ENCODE measurements at regions not wholly inside any gene's neighbourhood (a gene's known extent, or its start where the extent isn't known, plus 50 kb on each side); places are given as distances from the start of the nearest gene placed in this dataset.

DNA sequence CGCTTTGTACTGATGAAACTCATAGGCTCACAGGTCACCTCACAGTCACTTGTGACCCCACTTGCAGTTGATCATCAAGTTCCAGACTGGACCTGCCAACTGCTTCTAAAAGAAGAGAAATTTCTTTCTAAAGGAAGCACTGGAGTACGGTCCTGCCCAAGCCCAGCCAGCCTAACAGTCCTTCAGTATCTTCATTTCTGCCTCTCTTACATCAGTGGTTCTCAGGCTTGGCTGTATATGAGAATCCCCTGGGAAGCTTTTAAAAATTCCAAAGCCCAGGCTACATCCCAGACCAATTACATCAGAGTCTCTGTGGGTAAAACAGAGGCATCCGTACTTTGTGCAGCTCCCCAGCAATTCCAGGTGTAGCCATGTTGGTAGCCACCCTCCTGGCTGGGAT is 282.1 kb downstream of the NFIB start:
- no peak for DNase-seq
- H3K27ac ChIP-seq = no peak overlapping the region
- H3K27me3 ChIP-seq = no peaks in the 10 kb centered on the region
- intact Hi-C loops (cut with DNase I) = no loop called here
- no peaks in the 10 kb centered on the region for H3K9me3 ChIP-seq
- H3K4me3 ChIP-seq (replicated peaks in 1 of 3) = no peak overlapping the region
- no peaks in the 10 kb centered on the region for H3K36me3 ChIP-seq
- peaks cover 29 to 36% of the 10 kb centered on the region in 2 donors for H3K4me1 ChIP-seq
- WGBS, 2 donors = 82 to 86% methylated on average over 3 of the region's 3 CpGs
- TF ChIP-seq POLR2A (IDR thresholded peaks at IDR 0.05) = no peak
- TF ChIP-seq, protein P1, sequence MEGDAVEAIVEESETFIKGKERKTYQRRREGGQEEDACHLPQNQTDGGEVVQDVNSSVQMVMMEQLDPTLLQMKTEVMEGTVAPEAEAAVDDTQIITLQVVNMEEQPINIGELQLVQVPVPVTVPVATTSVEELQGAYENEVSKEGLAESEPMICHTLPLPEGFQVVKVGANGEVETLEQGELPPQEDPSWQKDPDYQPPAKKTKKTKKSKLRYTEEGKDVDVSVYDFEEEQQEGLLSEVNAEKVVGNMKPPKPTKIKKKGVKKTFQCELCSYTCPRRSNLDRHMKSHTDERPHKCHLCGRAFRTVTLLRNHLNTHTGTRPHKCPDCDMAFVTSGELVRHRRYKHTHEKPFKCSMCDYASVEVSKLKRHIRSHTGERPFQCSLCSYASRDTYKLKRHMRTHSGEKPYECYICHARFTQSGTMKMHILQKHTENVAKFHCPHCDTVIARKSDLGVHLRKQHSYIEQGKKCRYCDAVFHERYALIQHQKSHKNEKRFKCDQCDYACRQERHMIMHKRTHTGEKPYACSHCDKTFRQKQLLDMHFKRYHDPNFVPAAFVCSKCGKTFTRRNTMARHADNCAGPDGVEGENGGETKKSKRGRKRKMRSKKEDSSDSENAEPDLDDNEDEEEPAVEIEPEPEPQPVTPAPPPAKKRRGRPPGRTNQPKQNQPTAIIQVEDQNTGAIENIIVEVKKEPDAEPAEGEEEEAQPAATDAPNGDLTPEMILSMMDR (IDR thresholded peaks at IDR 0.05) = no peak

- intact Hi-C loops (cut with DNase I) = no loop called here
- H3K4me1 ChIP-seq = peaks cover 34 to 43% of the 10 kb centered on the region in 2 donors
- TF ChIP-seq, protein P1 (IDR thresholded peaks at IDR 0.05) = no peak
- TF ChIP-seq POLR2A (IDR thresholded peaks at IDR 0.05) = no peak
- no peaks in the 10 kb centered on the region for H3K36me3 ChIP-seq
- H3K9me3 ChIP-seq = no peaks in the 10 kb centered on the region
- WGBS, 2 donors = 14 to 21% methylated on average over 7 of the region's 7 CpGs
- H3K27ac ChIP-seq = peak overlapping the region in 2 of 3 donors; percentile 29 to 49
- no peak overlapping the region for H3K4me3 ChIP-seq (replicated peaks in 1 of 3)
- no peaks in the 10 kb centered on the region for H3K27me3 ChIP-seq
- peak; percentile 41 to 51 for DNase-seq
These were observed 282.9 kb downstream of the NFIB start for GRCh38 chr9:14031060-14031414.

- Histone ChIP-seq H3K4me3 (replicated peaks in 1 of 3) (no peak overlapping the region), H3K27ac (peak overlapping the region in 2 of 3 donors; percentile 29 to 49), H3K27me3 (no peaks in the 10 kb centered on the region), H3K4me1 (peaks cover 34 to 43% of the 10 kb centered on the region in 2 donors), H3K36me3 (no peaks in the 10 kb centered on the region), H3K9me3 (no peaks in the 10 kb centered on the region)
- 35 to 46% methylated on average over 7 of the region's 7 CpGs for WGBS, 2 donors
- TF ChIP-seq POLR2A (IDR thresholded peaks at IDR 0.05) = no peak
- TF ChIP-seq, protein P1 (IDR thresholded peaks at IDR 0.05) = no peak
- intact Hi-C loops (cut with DNase I) = no loop called here
- no peak for DNase-seq
These were observed 283.4 kb downstream of the NFIB start for GRCh38 chr9:14030375-14031059.

GRCh38 chr9:14029806-14030374 is 284.1 kb downstream of the NFIB start:
- intact Hi-C loops (cut with DNase I) = loop anchor here (10.0 kb wide), 1 partner anchor 285 kb away; the partner anchor contains the start of gene NFIB
- peaks cover 34 to 43% of the 10 kb centered on the region in 2 donors for H3K4me1 ChIP-seq
- DNase-seq = no peak
- 43 to 55% methylated on average over 11 of the region's 11 CpGs for WGBS, 2 donors
- H3K4me3 ChIP-seq (replicated peaks in 1 of 3) = no peak overlapping the region
- peak overlapping the region in 1 of 3 donors; percentile 29 for H3K27ac ChIP-seq
- H3K36me3 ChIP-seq = no peaks in the 10 kb centered on the region
- TF ChIP-seq POLR2A (IDR thresholded peaks at IDR 0.05) = no peak
- TF ChIP-seq, protein P1 (IDR thresholded peaks at IDR 0.05) = no peak
- no peaks in the 10 kb centered on the region for H3K27me3 ChIP-seq
- no peaks in the 10 kb centered on the region for H3K9me3 ChIP-seq

GRCh38 chr9:14027116-14027800 is 286.7 kb downstream of the NFIB start:
- Histone ChIP-seq H3K27me3 (no peaks in the 10 kb centered on the region), H3K36me3 (no peaks in the 10 kb centered on the region), H3K9me3 (no peaks in the 10 kb centered on the region), H3K27ac (peak overlapping the region; percentile 86 to 90 (median 90)), H3K4me1 (peaks cover 34 to 43% of the 10 kb centered on the region in 2 donors), H3K4me3 (replicated peaks in 1 of 3) (no peak overlapping the region)
- intact Hi-C loops (cut with DNase I) = loop anchor here (10.0 kb wide), 1 partner anchor 288 kb away; the partner anchor contains the start of gene NFIB
- peak; percentile 89 to 91 for DNase-seq
- WGBS, 2 donors = 18 to 28% methylated on average over 4 of the region's 4 CpGs
- TF ChIP-seq, protein P1 (IDR thresholded peaks at IDR 0.05) = peak in 1 of 6 experiments; percentile 2
- peak in 1 of 2 donors; percentile 23 for TF ChIP-seq POLR2A (IDR thresholded peaks at IDR 0.05)

Data from thyroid gland (tissue), 4 donors.